PC-9 (cell line): ENCODE measurements at regions not wholly inside any gene's neighbourhood (a gene's known extent, or its start where the extent isn't known, plus 50 kb on each side); places are given as distances from the start of the nearest gene placed in this dataset.

ENCODE experiments used
- BruUV-seq: library from RNA; stranded (reverse); fragments of 400-500 nt; replicated peaks from 2 replicates; lab custom pipeline; 2021; lab: Mats Ljungman, UMichigan
- CTCF ChIA-PET: fragments of 300-600 bp; sonication (Branson Sonifier 250); formaldehyde crosslinking; loops from one replicate; lab custom pipeline; 2022; ENCODE audit warnings: antibody characterized with exemption; lab: Charles Lee
- POLR2A ChIA-PET: fragments of 300-600 bp; sonication (Branson Sonifier 250); formaldehyde crosslinking; loops from one replicate; lab custom pipeline; 2022; ENCODE audit warnings: antibody characterized with exemption; ENCODE audit not compliant: unreplicated experiment; lab: Charles Lee
- DNase-seq, 2 experiments: peaks; one replicate each; pipeline versions ENCODE4 v3.0.0 to v3.0.0-alpha.2; 2015 to 2022; ENCODE audit warnings: mixed read lengths in 1 of 2
- H2AFZ ChIP-seq: fragments of 200-600 bp; sonication (generic); 2 replicates; pipeline ENCODE4 v1.8.1; 2017; ENCODE audit warnings: antibody characterized with exemption
- H3F3A ChIP-seq: fragments of 200-600 bp; sonication (generic); 2 replicates; pipeline ENCODE4 v1.8.1; 2017; ENCODE audit warnings: antibody characterized with exemption, mild to moderate bottlenecking, low read depth; ENCODE audit not compliant: insufficient read depth
- H3K27ac ChIP-seq: fragments of 200-600 bp; sonication (generic); 2 replicates; pipeline ENCODE4 v1.6.1; 2016; ENCODE audit warnings: mixed run types
- H3K27me3 ChIP-seq: fragments of 200-600 bp; sonication (generic); 2 replicates; pipeline ENCODE4 v1.6.1; 2016; ENCODE audit warnings: low read depth, mixed run types; ENCODE audit not compliant: insufficient read depth
- H3K36me3 ChIP-seq: fragments of 200-600 bp; sonication (generic); 2 replicates; pipeline ENCODE4 v1.6.1; 2016; ENCODE audit warnings: low read depth, mixed run types
- H3K4me1 ChIP-seq: fragments of 200-600 bp; sonication (generic); replicated peaks from 2 replicates; pipeline ENCODE4 v1.6.1; 2016; ENCODE audit warnings: mixed run types; ENCODE audit not compliant: insufficient read depth
- H3K4me2 ChIP-seq: fragments of 200-600 bp; sonication (generic); 2 replicates; pipeline ENCODE4 v1.6.1; 2017; ENCODE audit warnings: mixed run types
- H3K4me3 ChIP-seq: fragments of 200-600 bp; sonication (generic); 2 replicates; pipeline ENCODE4 v1.6.1; 2016; ENCODE audit warnings: mixed run types
- H3K79me2 ChIP-seq: fragments of 200-600 bp; sonication (generic); 2 replicates; pipeline ENCODE4 v1.6.1; 2017; ENCODE audit warnings: low read depth, mixed run types
- H3K9me2 ChIP-seq: fragments of 200-600 bp; sonication (generic); 2 replicates; pipeline ENCODE4 v1.8.1; 2017; ENCODE audit warnings: mild to moderate bottlenecking; ENCODE audit not compliant: insufficient read depth
- H3K9me3 ChIP-seq: fragments of 200-600 bp; sonication (generic); 2 replicates; pipeline ENCODE4 v1.8.1; 2016; ENCODE audit warnings: low read depth; ENCODE audit not compliant: insufficient read depth
- H4K20me1 ChIP-seq: fragments of 200-600 bp; sonication (generic); 2 replicates; pipeline ENCODE4 v1.8.1; 2017; ENCODE audit not compliant: insufficient read depth
- EZH2 ChIP-seq: fragments of 200-600 bp; sonication (generic); IDR thresholded peaks from 2 replicates; pipeline ENCODE4 v1.8.0; 2017; ENCODE audit warnings: antibody characterized with exemption, low read depth
- intact Hi-C: fragments of 100-400 bp; cut with micrococcal nuclease; formaldehyde crosslinking; loops from one replicate; pipeline ENCODE4 v1.10.0; 2022; ENCODE audit not compliant: unreplicated experiment
- TF ChIP-seq, protein P1 (sequence below): fragments of 200-600 bp; sonication (generic); conservative IDR thresholded peaks from 2 replicates; pipeline ENCODE4 v1.6.1; 2017; ENCODE audit warnings: mixed run types, antibody characterized with exemption, mild to moderate bottlenecking, moderate library complexity

DNA sequence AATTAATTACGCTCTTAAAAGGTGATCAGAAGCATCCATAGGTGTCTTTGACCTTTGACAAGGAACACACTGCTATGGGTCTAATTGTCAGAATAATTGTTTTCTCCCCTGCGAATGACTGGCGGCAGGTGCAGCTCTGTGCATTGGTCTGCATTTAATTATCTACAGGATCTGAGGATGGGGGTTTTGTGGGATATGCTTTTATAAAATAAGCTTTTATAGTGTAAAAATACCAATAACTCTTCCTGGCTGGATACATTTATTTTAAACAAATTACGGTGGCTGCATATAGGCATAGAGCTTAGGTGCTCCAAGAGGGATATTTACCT lies 201.6 kb upstream of the RGMA start:
- no peaks in the 10 kb centered on the region for H4K20me1 ChIP-seq
- no peak overlapping the region for H2AFZ ChIP-seq
- H3K27ac ChIP-seq = no peak overlapping the region
- H3K4me2 ChIP-seq = no peak overlapping the region
- ChIA-PET CTCF (no interaction called here), POLR2A (no interaction called here)
- H3K9me2 ChIP-seq = no peaks in the 10 kb centered on the region
- TF ChIP-seq, protein P1, sequence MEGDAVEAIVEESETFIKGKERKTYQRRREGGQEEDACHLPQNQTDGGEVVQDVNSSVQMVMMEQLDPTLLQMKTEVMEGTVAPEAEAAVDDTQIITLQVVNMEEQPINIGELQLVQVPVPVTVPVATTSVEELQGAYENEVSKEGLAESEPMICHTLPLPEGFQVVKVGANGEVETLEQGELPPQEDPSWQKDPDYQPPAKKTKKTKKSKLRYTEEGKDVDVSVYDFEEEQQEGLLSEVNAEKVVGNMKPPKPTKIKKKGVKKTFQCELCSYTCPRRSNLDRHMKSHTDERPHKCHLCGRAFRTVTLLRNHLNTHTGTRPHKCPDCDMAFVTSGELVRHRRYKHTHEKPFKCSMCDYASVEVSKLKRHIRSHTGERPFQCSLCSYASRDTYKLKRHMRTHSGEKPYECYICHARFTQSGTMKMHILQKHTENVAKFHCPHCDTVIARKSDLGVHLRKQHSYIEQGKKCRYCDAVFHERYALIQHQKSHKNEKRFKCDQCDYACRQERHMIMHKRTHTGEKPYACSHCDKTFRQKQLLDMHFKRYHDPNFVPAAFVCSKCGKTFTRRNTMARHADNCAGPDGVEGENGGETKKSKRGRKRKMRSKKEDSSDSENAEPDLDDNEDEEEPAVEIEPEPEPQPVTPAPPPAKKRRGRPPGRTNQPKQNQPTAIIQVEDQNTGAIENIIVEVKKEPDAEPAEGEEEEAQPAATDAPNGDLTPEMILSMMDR = no peak
- no peak for TF ChIP-seq EZH2
- no peaks in the 10 kb centered on the region for H3K36me3 ChIP-seq
- no peaks in the 10 kb centered on the region for H3F3A ChIP-seq
- no peaks in the 10 kb centered on the region for H3K79me2 ChIP-seq
- H3K4me3 ChIP-seq = no peak overlapping the region
- BruUV-seq = no TSS peak
- H3K4me1 ChIP-seq = no peaks in the 10 kb centered on the region
- no peak for DNase-seq
- peaks cover 3% of the 10 kb centered on the region; the same call in 1 of the 2 replicates for H3K9me3 ChIP-seq
- intact Hi-C loops = no loop called here
- H3K27me3 ChIP-seq = peaks cover 74% of the 10 kb centered on the region

DNA sequence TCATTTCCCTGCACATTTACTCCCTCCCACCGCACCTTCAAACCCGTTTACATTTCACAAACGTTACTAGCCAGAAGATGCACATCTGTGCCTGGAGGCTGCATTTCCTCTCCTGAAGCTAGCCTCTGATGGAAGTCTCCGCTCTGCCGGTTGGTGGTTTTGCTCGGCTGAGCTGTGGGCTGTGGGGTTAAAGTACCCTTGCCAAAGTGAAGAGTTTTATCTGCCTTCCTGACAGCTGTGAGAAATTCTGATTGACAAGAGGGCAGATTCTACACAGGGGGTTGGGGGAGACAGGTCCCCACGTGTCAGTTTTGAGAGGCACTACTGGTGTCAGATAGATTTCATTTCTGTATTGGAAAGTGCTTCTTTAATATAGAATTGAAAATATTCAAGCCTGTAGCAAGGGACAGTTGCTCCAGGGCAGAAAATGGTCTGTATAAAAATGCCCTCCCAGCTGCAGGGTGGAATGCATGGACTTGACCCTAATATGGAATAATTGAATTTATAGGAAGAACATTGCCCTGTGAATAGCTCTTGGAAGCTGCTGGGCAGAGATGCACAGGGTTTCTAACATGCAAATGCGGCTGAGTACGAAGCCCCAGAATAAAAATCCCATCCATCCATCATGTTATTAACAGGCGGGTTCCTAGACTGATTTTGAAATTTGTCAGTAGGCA lies 201.1 kb upstream of the RGMA start:
- BruUV-seq = no TSS peak
- POLR2A ChIA-PET = no interaction called here
- H3K9me3 ChIP-seq = peaks cover 3% of the 10 kb centered on the region; the same call in 1 of the 2 replicates
- H3F3A ChIP-seq = no peaks in the 10 kb centered on the region
- no peak overlapping the region for H3K27ac ChIP-seq
- CTCF ChIA-PET = no interaction called here
- peaks cover 77% of the 10 kb centered on the region for H3K27me3 ChIP-seq
- no peaks in the 10 kb centered on the region for H4K20me1 ChIP-seq
- no peak overlapping the region for H3K4me3 ChIP-seq
- H3K4me1 ChIP-seq = no peaks in the 10 kb centered on the region
- no peak overlapping the region for H2AFZ ChIP-seq
- no peak overlapping the region for H3K4me2 ChIP-seq
- no peaks in the 10 kb centered on the region for H3K79me2 ChIP-seq
- H3K9me2 ChIP-seq = no peaks in the 10 kb centered on the region
- intact Hi-C loops = no loop called here
- no peak for DNase-seq
- no peaks in the 10 kb centered on the region for H3K36me3 ChIP-seq
- no peak for TF ChIP-seq EZH2
- TF ChIP-seq, protein P1 = no peak

DNA sequence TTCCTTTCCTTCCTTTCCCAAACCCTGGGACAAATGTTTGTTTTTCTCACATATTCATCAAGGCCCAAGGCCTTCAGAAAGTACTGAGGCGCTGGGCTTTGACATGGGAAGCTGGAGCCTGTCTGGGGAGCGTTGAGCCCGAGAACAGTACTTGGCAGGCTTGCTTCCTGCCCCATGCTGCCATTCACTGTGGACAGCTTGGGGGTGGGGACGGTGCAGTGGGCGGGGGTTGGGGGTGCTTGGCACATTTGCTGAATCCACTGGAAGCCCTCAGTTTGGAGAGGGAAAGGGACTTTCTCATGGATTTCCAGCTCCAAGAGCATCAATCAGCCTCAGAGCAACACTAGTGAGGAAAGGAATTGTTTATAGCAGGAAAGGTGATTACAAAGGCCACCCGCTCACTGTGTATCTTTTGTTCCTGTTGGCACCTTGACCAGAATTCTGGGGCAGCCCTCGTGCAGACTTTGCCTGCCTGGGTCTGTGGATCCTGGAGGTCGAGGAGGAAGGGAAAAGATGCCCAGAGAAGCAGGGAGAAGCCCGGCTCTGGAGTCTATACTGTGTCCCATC lies 199.8 kb upstream of the RGMA start:
- ChIA-PET CTCF (no interaction called here), POLR2A (no interaction called here)
- H3K79me2 ChIP-seq = no peaks in the 10 kb centered on the region
- TF ChIP-seq EZH2 = no peak
- TF ChIP-seq, protein P1 = no peak
- no peak for DNase-seq
- no peak overlapping the region for H3K27ac ChIP-seq
- intact Hi-C loops = no loop called here
- H3K9me2 ChIP-seq = no peaks in the 10 kb centered on the region
- no peaks in the 10 kb centered on the region for H3F3A ChIP-seq
- peaks cover 86% of the 10 kb centered on the region for H3K27me3 ChIP-seq
- H3K4me1 ChIP-seq = no peaks in the 10 kb centered on the region
- H3K9me3 ChIP-seq = peaks cover 3% of the 10 kb centered on the region; the same call in 1 of the 2 replicates
- no peaks in the 10 kb centered on the region for H3K36me3 ChIP-seq
- no peak overlapping the region for H3K4me2 ChIP-seq
- no peak overlapping the region for H3K4me3 ChIP-seq
- no peaks in the 10 kb centered on the region for H4K20me1 ChIP-seq
- BruUV-seq = no TSS peak
- H2AFZ ChIP-seq = no peak overlapping the region
